HL-60 (cell line): ENCODE measurements at regions not wholly inside any gene's neighbourhood (a gene's known extent, or its start where the extent isn't known, plus 50 kb on each side); places are given as distances from the start of the nearest gene placed in this dataset.

ENCODE experiments used
- DNase-seq, 2 experiments: peaks; one replicate each; pipeline ENCODE4 v3.0.0-alpha.2; 2010 to 2020; ENCODE audit warnings: low read depth in 1 of 2, low spot score in 1 of 2
- H3K27ac ChIP-seq: fragments of 250-450 bp; sonication (Bioruptor Pico); replicated peaks from 2 replicates; pipeline ENCODE4 v1.5.1; 2020; ENCODE audit warnings: mild to moderate bottlenecking, moderate library complexity
- H3K27me3 ChIP-seq: fragments of 250-450 bp; sonication (Bioruptor Pico); 2 replicates; pipeline ENCODE4 v1.5.1; 2021; ENCODE audit warnings: mild to moderate bottlenecking, moderate library complexity; ENCODE audit not compliant: insufficient read depth, poor library complexity, severe bottlenecking
- H3K4me3 ChIP-seq: replicated peaks from 2 replicates; pipeline ENCODE4 v1.5.1; 2011; ENCODE audit warnings: mild to moderate bottlenecking, control low read depth, low read length; ENCODE audit not compliant: insufficient read depth
- CTCF ChIP-seq: IDR thresholded peaks from one replicate; pipeline ENCODE4 v1.5.1; 2011; ENCODE audit warnings: low read length, control low read depth, inconsistent platforms; ENCODE audit not compliant: insufficient read depth
- GABPA ChIP-seq: IDR thresholded peaks from 2 replicates; pipeline ENCODE4 v1.6.1; 2012; ENCODE audit warnings: low read depth
- POLR2AphosphoS5 ChIP-seq: IDR thresholded peaks from 2 replicates; pipeline ENCODE4 v1.6.1; 2012; ENCODE audit warnings: low read depth
- REST ChIP-seq: IDR thresholded peaks from 2 replicates; pipeline ENCODE4 v1.6.1; 2012; ENCODE audit warnings: low read depth; ENCODE audit not compliant: insufficient replicate concordance
- SPI1 ChIP-seq: IDR thresholded peaks from 2 replicates; pipeline ENCODE4 v1.6.1; 2012; ENCODE audit warnings: low read depth, mild to moderate bottlenecking, borderline replicate concordance

- TF ChIP-seq REST (no peak), GABPA (no peak), SPI1 (no peak), CTCF (no peak), POLR2AphosphoS5 (no peak)
- H3K4me3 ChIP-seq = no peak overlapping the region
- no peak overlapping the region for H3K27ac ChIP-seq
- DNase-seq = no peak
- no peaks in the 10 kb centered on the region for H3K27me3 ChIP-seq
These were observed 270.2 kb downstream of the IPO8 start for GRCh38 chr12:30425445-30425844.

- DNase-seq = no peak
- TF ChIP-seq POLR2AphosphoS5 (no peak), REST (no peak), CTCF (no peak), SPI1 (no peak), GABPA (no peak)
- no peaks in the 10 kb centered on the region for H3K27me3 ChIP-seq
- H3K4me3 ChIP-seq = no peak overlapping the region
- no peak overlapping the region for H3K27ac ChIP-seq
These were observed 272.3 kb downstream of the IPO8 start for GRCh38 chr12:30423330-30423729.

DNA sequence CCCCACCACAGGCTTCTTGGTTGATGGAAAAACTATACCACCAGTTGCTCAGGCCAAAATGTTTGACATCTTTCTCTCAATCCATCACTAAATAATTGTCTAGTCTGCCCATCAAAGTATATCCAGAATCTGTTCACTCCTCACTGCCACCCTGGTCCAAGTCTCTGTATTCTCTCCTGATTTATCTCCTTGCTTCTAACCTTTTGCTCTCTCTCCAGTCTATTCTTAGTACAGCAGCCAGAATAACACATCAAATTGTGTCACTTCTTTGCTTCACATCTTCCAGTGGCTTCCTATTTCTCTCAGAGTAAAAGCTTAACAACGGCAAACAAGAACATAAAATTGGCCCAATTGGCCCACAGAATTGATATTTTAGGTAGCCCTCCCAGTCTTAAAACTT is 272.8 kb downstream of the IPO8 start:
- Histone ChIP-seq H3K4me3 (no peak overlapping the region), H3K27ac (no peak overlapping the region), H3K27me3 (no peaks in the 10 kb centered on the region)
- TF ChIP-seq POLR2AphosphoS5 = no peak
- TF ChIP-seq GABPA = no peak
- no peak for TF ChIP-seq CTCF
- no peak for TF ChIP-seq SPI1
- TF ChIP-seq REST = no peak
- no peak for DNase-seq
